HuH-7.5 (cell line): ENCODE measurements at regions not wholly inside any gene's neighbourhood (a gene's known extent, or its start where the extent isn't known, plus 50 kb on each side); places are given as distances from the start of the nearest gene placed in this dataset.

Experiments
- DNase-seq: peaks from one replicate; pipeline ENCODE4 v3.0.0; 2011; ENCODE audit warnings: low spot score

- DNase-seq = no peak
These were observed 54.9 kb upstream of the ITPRID2 start for GRCh38 chr2:181836583-181836982.

- DNase-seq = no peak
These were observed 54.0 kb upstream of the ITPRID2 start for GRCh38 chr2:181837563-181837962.

- DNase-seq = no peak
These were observed 51.7 kb upstream of the ITPRID2 start for GRCh38 chr2:181839811-181840210.

- DNase-seq = no peak
These were observed 50.5 kb upstream of the ITPRID2 start for GRCh38 chr2:181841079-181841478.
